Thyroid gland (tissue), 4 donors: ENCODE measurements at regions not wholly inside any gene's neighbourhood (a gene's known extent, or its start where the extent isn't known, plus 50 kb on each side); places are given as distances from the start of the nearest gene placed in this dataset.
"Not testable (repeated sequence)": the region's sequence is repeated elsewhere in the genome, so short reads cannot be mapped to it uniquely, and the experiment has no call there.

Experiments
- DNase-seq, 2 donors: peaks; one replicate each; pipeline ENCODE4 v3.0.0-alpha.2; 2019
- H3K27ac ChIP-seq, 3 donors: fragments of 200-600 bp; sonication (generic); 1 replicate in 2 of 3; 2 replicates in 1 of 3; pipeline ENCODE4 v1.5.1; 2016 to 2019; ENCODE audit warnings: mild to moderate bottlenecking in 1 of 3, moderate library complexity in 1 of 3
- H3K27me3 ChIP-seq: fragments of 200-600 bp; sonication (generic); one replicate; pipeline ENCODE4 v1.5.1; 2019
- H3K36me3 ChIP-seq, 2 donors: fragments of 200-600 bp; sonication (generic); one replicate each; pipeline ENCODE4 v1.5.1; 2016 to 2019
- H3K4me1 ChIP-seq, 2 donors: fragments of 200-600 bp; sonication (generic); one replicate each; pipeline ENCODE4 v1.5.1; 2017 to 2019
- H3K4me3 ChIP-seq, 3 donors: fragments of 200-600 bp; sonication (generic); replicated peaks in 1 of 3; 1 replicate in 2 of 3; 2 replicates in 1 of 3; pipeline ENCODE4 v1.5.1; 2016; ENCODE audit warnings: mild to moderate bottlenecking in 1 of 3
- H3K9me3 ChIP-seq: fragments of 200-600 bp; sonication (generic); one replicate; pipeline ENCODE4 v1.5.1; 2017
- POLR2A ChIP-seq, 2 donors: fragments of 450-650 bp; IDR thresholded peaks; one replicate each; pipeline ENCODE4 v1.6.1; 2017; ENCODE audit warnings: antibody characterized with exemption in 2 of 2, mild to moderate bottlenecking in 2 of 2, moderate library complexity in 1 of 2
- WGBS, 2 donors: methylation state at CpG; one replicate each; pipeline ENCODE4 v1.1.5; 2017; 5-methylcytosine and 5-hydroxymethylcytosine counted together
- intact Hi-C: fragments of 100-400 bp; cut with DNase I; formaldehyde crosslinking; loops from one replicate; pipeline ENCODE4 v1.15.1; 2023
- TF ChIP-seq, protein P1 (sequence below), 6 experiments: fragments of 200-600 bp in 3 of 6; fragments of 450-650 bp in 3 of 6; sonication (generic) in 3 of 6; IDR thresholded peaks; one replicate each; pipeline ENCODE4 v1.5.1; 2016 to 2019; ENCODE audit warnings: antibody characterized with exemption in 6 of 6, mild to moderate bottlenecking in 2 of 6, inconsistent platforms in 1 of 6, moderate library complexity in 1 of 6

DNA sequence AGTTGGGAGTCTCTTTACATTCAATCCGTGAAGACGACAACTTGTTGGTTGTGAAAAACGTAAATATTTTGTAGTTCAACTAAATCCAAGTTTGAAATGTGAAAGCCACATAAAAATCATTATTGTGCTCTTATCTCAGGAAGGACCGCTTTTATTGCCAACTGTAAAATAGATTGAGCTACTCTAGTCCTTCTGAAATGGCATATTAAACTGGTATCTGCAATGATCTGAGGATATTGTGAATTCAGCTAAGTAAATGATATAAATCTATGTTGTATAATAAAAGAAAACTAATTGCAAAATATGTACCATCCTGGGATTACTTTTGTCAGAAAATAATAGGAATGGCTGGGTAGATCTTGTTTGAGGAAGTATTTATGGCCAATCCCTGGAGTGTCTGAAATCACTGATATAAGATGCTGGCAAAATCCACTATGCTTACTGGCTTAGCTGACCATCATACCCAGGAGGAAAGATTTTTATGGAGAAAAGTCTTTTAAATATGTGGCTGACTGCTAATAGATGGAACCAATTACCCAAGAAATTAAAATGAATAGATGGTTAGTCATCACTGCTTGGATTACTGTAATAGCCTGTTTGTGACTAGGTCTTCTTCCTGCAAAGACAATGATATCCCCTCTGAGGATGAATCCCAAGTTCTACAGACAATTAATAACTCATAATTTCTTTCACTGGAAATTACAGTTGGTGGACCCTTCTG is 191.8 kb downstream of the SEMA6D start:
- no peak for DNase-seq
- no peak for TF ChIP-seq POLR2A (IDR thresholded peaks at IDR 0.05)
- TF ChIP-seq, protein P1, sequence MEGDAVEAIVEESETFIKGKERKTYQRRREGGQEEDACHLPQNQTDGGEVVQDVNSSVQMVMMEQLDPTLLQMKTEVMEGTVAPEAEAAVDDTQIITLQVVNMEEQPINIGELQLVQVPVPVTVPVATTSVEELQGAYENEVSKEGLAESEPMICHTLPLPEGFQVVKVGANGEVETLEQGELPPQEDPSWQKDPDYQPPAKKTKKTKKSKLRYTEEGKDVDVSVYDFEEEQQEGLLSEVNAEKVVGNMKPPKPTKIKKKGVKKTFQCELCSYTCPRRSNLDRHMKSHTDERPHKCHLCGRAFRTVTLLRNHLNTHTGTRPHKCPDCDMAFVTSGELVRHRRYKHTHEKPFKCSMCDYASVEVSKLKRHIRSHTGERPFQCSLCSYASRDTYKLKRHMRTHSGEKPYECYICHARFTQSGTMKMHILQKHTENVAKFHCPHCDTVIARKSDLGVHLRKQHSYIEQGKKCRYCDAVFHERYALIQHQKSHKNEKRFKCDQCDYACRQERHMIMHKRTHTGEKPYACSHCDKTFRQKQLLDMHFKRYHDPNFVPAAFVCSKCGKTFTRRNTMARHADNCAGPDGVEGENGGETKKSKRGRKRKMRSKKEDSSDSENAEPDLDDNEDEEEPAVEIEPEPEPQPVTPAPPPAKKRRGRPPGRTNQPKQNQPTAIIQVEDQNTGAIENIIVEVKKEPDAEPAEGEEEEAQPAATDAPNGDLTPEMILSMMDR (IDR thresholded peaks at IDR 0.05): no peak
- Histone ChIP-seq H3K4me3 (no peak overlapping the region), H3K27ac (no peak overlapping the region), H3K36me3 (no peaks in the 10 kb centered on the region), H3K9me3 (no peaks in the 10 kb centered on the region), H3K27me3 (no peaks in the 10 kb centered on the region), H3K4me1 (no peaks in the 10 kb centered on the region)
- 83 to 86% methylated on average over 4 of the region's 4 CpGs for WGBS, 2 donors
- intact Hi-C loops: no loop called here

DNA sequence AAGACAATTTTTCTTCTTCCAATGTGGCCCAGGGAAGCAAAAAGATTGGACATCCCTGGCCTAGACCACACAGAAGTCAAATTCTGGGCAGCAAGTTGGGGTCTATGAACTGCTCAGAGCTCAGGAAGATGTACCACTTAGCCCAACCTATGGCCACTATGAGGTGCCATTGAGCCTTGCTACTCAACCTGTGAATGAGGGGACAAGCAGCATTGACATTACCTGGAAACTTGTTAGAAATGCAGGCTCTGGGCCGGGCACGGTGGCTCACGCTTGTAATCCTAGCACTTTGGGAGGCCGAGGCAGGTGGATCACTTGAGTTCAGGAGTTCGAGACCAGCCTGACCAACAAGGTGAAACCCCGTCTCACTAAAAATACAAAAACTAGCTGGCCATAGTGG is 195.6 kb downstream of the SEMA6D start:
- intact Hi-C loops, H3K27me3 ChIP-seq, H3K36me3 ChIP-seq, DNase-seq, H3K9me3 ChIP-seq, H3K27ac ChIP-seq, H3K4me1 ChIP-seq, H3K4me3 ChIP-seq: not testable (repeated sequence)
- 88 to 89% methylated on average over 6 of the region's 6 CpGs for WGBS, 2 donors

DNA sequence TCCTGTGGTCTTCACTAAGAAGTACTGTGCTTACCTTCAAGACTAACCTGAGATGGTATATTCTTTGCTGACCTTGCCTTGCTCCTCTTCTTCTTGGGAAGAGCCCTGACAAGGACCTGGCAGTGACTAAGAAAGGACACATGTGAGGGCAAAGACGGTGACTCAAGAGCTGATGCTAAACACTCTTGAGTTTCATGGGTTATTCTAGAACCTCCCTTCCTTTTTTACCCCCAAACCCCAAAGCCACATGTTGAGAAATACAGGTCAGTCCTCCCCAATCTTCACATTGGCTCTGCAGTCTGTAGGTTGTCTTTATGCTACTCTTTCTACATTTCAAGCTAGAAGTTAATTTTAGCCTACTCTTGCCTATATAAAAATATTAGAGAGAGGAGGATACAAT is 200.6 kb downstream of the SEMA6D start:
- Histone ChIP-seq H3K36me3 (no peaks in the 10 kb centered on the region), H3K9me3 (no peaks in the 10 kb centered on the region), H3K4me1 (no peaks in the 10 kb centered on the region), H3K27ac (no peak overlapping the region), H3K27me3 (no peaks in the 10 kb centered on the region), H3K4me3 (no peak overlapping the region)
- 83 to 92% methylated on average over 1 of the region's 1 CpG for WGBS, 2 donors
- DNase-seq: no peak
- intact Hi-C loops: no loop called here
- TF ChIP-seq POLR2A (IDR thresholded peaks at IDR 0.05): no peak
- TF ChIP-seq, protein P1 (IDR thresholded peaks at IDR 0.05): no peak

DNA sequence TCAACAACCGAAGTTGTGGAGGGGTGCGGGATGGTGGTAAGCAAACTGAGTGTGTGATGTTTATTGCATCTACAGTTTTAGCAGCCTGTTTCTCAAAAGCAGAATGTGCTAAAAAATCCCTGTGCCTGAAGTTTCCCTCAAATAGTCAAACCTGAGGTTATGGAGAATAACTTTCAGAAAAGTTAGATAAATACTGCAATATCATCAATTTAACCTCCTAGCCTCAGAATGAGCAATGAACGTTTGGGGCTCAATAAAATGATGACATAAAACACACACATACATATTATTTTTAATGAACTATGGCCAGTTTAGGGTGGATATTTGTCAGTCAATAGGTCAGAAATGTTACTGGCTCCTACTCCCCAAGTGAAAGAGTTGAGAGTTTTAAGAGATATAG is 201.6 kb downstream of the SEMA6D start:
- no peaks in the 10 kb centered on the region for H3K27me3 ChIP-seq
- no peaks in the 10 kb centered on the region for H3K9me3 ChIP-seq
- H3K4me1 ChIP-seq: no peaks in the 10 kb centered on the region
- no peak overlapping the region for H3K4me3 ChIP-seq
- no peak overlapping the region for H3K27ac ChIP-seq
- no peak for DNase-seq
- no peaks in the 10 kb centered on the region for H3K36me3 ChIP-seq
- WGBS, 2 donors: 89% methylated on average over 3 of the region's 3 CpGs
- intact Hi-C loops: no loop called here
- TF ChIP-seq, protein P1 (IDR thresholded peaks at IDR 0.05): no peak
- TF ChIP-seq POLR2A (IDR thresholded peaks at IDR 0.05): no peak

DNA sequence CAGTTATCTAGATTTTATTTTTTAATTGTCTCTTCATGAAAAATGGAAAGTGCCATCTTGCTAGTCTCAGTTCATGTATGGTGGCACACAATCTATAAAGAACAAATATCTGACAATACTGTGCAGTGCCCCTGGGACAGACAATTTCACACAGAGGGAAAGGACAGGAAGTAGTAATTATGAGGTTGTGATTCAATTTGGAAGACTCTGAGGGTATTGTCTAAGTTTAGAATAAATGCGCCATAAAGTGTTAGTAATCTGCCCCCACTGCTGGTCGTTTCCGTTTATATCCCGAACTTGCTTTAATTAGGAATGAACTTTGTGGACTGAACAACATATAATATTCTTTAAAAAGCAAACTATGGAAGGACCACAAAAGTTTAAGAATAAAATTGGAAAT is 196.4 kb upstream of the SLC24A5 start:
- WGBS, 2 donors: 70 to 76% methylated on average over 4 of the region's 4 CpGs
- no peak for TF ChIP-seq POLR2A (IDR thresholded peaks at IDR 0.05)
- TF ChIP-seq, protein P1 (IDR thresholded peaks at IDR 0.05): no peak
- intact Hi-C loops: no loop called here
- Histone ChIP-seq H3K9me3 (no peaks in the 10 kb centered on the region), H3K4me3 (no peak overlapping the region), H3K36me3 (no peaks in the 10 kb centered on the region), H3K27ac (no peak overlapping the region), H3K27me3 (no peaks in the 10 kb centered on the region), H3K4me1 (no peaks in the 10 kb centered on the region)
- no peak for DNase-seq
